IMR-90 (cell line): ENCODE measurements at regions not wholly inside any gene's neighbourhood (a gene's known extent, or its start where the extent isn't known, plus 50 kb on each side); places are given as distances from the start of the nearest gene placed in this dataset.

ENCODE experiments used
- ATAC-seq: fragments of 200-7000 bp; cut with Tn5 transposase; 2 replicates; pipeline ENCODE4 v1.9.1; 2020; ENCODE audit warnings: low read depth, mild to moderate bottlenecking, moderate library complexity
- BruUV-seq: library from RNA; stranded (reverse); fragments of 400-500 nt; replicated peaks from 2 replicates; lab custom pipeline; 2021; lab: Mats Ljungman, UMichigan
- CTCF ChIA-PET: fragments of 300-600 bp; formaldehyde crosslinking; extraction: SDS; loops from one replicate; lab custom pipeline; 2021; ENCODE audit warnings: antibody characterized with exemption; lab: Yijun Ruan, JAX
- POLR2A ChIA-PET: fragments of 300-600 bp; sonication (Branson Sonifier 250); formaldehyde crosslinking; loops from one replicate; lab custom pipeline; 2022; ENCODE audit warnings: antibody characterized with exemption; ENCODE audit not compliant: unreplicated experiment; lab: Charles Lee
- DNase-seq: peaks from one replicate; pipeline ENCODE4 v3.0.0; 2013
- H2AFZ ChIP-seq: replicated peaks from 2 replicates; pipeline ENCODE3; 2013; ENCODE audit warnings: low read length, mild to moderate bottlenecking; ENCODE audit not compliant: poor library complexity
- H2AK5ac ChIP-seq: 2 replicates; pipeline ENCODE4 v1.6.1; 2013; ENCODE audit warnings: low read depth, low read length, inconsistent platforms
- H2AK9ac ChIP-seq: replicated peaks from 2 replicates; pipeline ENCODE3; 2013; ENCODE audit warnings: mild to moderate bottlenecking, low read depth, low read length, moderate library complexity; ENCODE audit not compliant: poor library complexity
- H2BK120ac ChIP-seq: 2 replicates; pipeline ENCODE4 v1.6.1; 2013; ENCODE audit warnings: low read depth, low read length, inconsistent platforms
- H2BK15ac ChIP-seq: 3 replicates; pipeline ENCODE4 v1.6.1; 2013; ENCODE audit warnings: low read depth, low read length, inconsistent platforms
- H2BK20ac ChIP-seq: 2 replicates; pipeline ENCODE4 v1.6.1; 2013; ENCODE audit warnings: low read depth, mild to moderate bottlenecking, inconsistent platforms, low read length, moderate library complexity
- H2BK5ac ChIP-seq: 2 replicates; pipeline ENCODE4 v1.6.1; 2013; ENCODE audit warnings: mild to moderate bottlenecking, low read depth, low read length, inconsistent platforms; ENCODE audit not compliant: poor library complexity, severe bottlenecking
- H3K14ac ChIP-seq: replicated peaks from 2 replicates; pipeline ENCODE4 v1.6.1; 2013; ENCODE audit warnings: low read depth, low read length, inconsistent platforms
- H3K18ac ChIP-seq: 2 replicates; pipeline ENCODE4 v1.6.1; 2013; ENCODE audit warnings: low read depth, low read length, control low read depth
- H3K23ac ChIP-seq: 2 replicates; pipeline ENCODE4 v1.6.1; 2013; ENCODE audit warnings: low read depth, low read length, inconsistent platforms
- H3K27ac ChIP-seq: 2 replicates; pipeline ENCODE4 v1.5.1; 2013; ENCODE audit warnings: mild to moderate bottlenecking, control low read depth, low read length; ENCODE audit not compliant: insufficient read depth
- H3K27me3 ChIP-seq: 2 replicates; pipeline ENCODE4 v1.6.1; 2013; ENCODE audit warnings: low read length; ENCODE audit not compliant: control insufficient read depth, insufficient read depth
- H3K36me3 ChIP-seq: 2 replicates; pipeline ENCODE4 v1.6.1; 2013; ENCODE audit warnings: low read length, mixed read lengths; ENCODE audit not compliant: control insufficient read depth, insufficient read depth
- H3K4ac ChIP-seq: 2 replicates; pipeline ENCODE4 v1.6.1; 2013; ENCODE audit warnings: low read depth, low read length, inconsistent platforms
- H3K4me1 ChIP-seq: 2 replicates; pipeline ENCODE4 v1.6.1; 2013; ENCODE audit warnings: low read length, mixed read lengths; ENCODE audit not compliant: control insufficient read depth, insufficient read depth
- H3K4me2 ChIP-seq: 2 replicates; pipeline ENCODE4 v1.6.1; 2013; ENCODE audit warnings: low read depth, mild to moderate bottlenecking, control low read depth, low read length, moderate library complexity
- H3K4me3 ChIP-seq: 2 replicates; pipeline ENCODE4 v1.5.1; 2013; ENCODE audit warnings: low read depth, mild to moderate bottlenecking, control low read depth, low read length, moderate library complexity; ENCODE audit not compliant: insufficient read depth
- H3K56ac ChIP-seq: 2 replicates; pipeline ENCODE4 v1.6.1; 2013; ENCODE audit warnings: low read length, inconsistent platforms; ENCODE audit not compliant: insufficient read depth; ENCODE audit errors: extremely low read depth
- H3K79me1 ChIP-seq, 2 experiments: 2 replicates each; pipeline ENCODE4 v1.6.1; 2013; ENCODE audit warnings: low read length in 2 of 2, inconsistent platforms in 1 of 2, low read depth in 1 of 2
- H3K9ac ChIP-seq: 2 replicates; pipeline ENCODE4 v1.6.1; 2013; ENCODE audit warnings: low read depth, low read length, control low read depth
- H3K9me1 ChIP-seq: 2 replicates; pipeline ENCODE4 v1.6.1; 2013; ENCODE audit warnings: low read length, inconsistent platforms; ENCODE audit not compliant: insufficient read depth
- H3K9me3 ChIP-seq: 2 replicates; pipeline ENCODE4 v1.6.1; 2013; ENCODE audit warnings: low read length; ENCODE audit not compliant: control insufficient read depth, insufficient read depth
- H4K20me1 ChIP-seq: 2 replicates; pipeline ENCODE4 v1.6.1; 2013; ENCODE audit warnings: low read length, inconsistent platforms; ENCODE audit not compliant: insufficient read depth
- H4K5ac ChIP-seq: 2 replicates; pipeline ENCODE4 v1.6.1; 2013; ENCODE audit warnings: mild to moderate bottlenecking, low read depth, low read length, control low read depth
- H4K8ac ChIP-seq, 2 experiments: 2 replicates each; pipeline ENCODE4 v1.6.1; 2013; ENCODE audit warnings: low read depth in 2 of 2, low read length in 2 of 2, control low read depth in 1 of 2, inconsistent platforms in 1 of 2
- H4K91ac ChIP-seq: 2 replicates; pipeline ENCODE4 v1.6.1; 2013; ENCODE audit warnings: low read depth, low read length, inconsistent platforms; ENCODE audit not compliant: insufficient read depth
- BHLHE40 ChIP-seq: fragments of 150-350 bp; IDR thresholded peaks from 2 replicates; pipeline ENCODE4 v1.6.1; 2016; ENCODE audit warnings: mild to moderate bottlenecking, low read depth, low read length
- ELK1 ChIP-seq: fragments of 150-350 bp; IDR thresholded peaks from 2 replicates; pipeline ENCODE4 v1.6.1; 2016; ENCODE audit warnings: low read depth, mild to moderate bottlenecking, low read length, moderate library complexity, borderline replicate concordance
- WGBS, 2 experiments: methylation state at CpG; one replicate each; pipeline versions ENCODE4 v1.1.5 to v1.1.7; 2013; ENCODE audit warnings: missing lambda C conversion rate in 2 of 2; ENCODE audit not compliant: insufficient read length in 1 of 2; ENCODE audit errors: extremely low coverage in 2 of 2; 5-methylcytosine and 5-hydroxymethylcytosine counted together
- dilution Hi-C: fragments of 300-500 bp; cut with HindIII; formaldehyde crosslinking; loops from one replicate; pipeline ENCODE4 v1.14.3; 2018; ENCODE audit warnings: low sequenced_read_pairs; ENCODE audit not compliant: unreplicated experiment
- in situ Hi-C: fragments of 300-500 bp; cut with MboI; formaldehyde crosslinking; loops from 3 replicates; pipeline ENCODE4 v1.14.3; 2019; ENCODE audit warnings: low sequenced_read_pairs, inconsistent platforms, mixed read lengths
- intact Hi-C: fragments of 100-400 bp; cut with micrococcal nuclease; formaldehyde crosslinking; loops from 2 replicates; pipeline ENCODE4 v1.10.0; 2022

GRCh38 chr1:200336101-200336845 lies 73.6 kb downstream of the ZNF281 start:
- in situ Hi-C loops (no loop called here), intact Hi-C loops (loop anchor here (1.0 kb wide), 1 partner anchor 80 kb away; no protein-coding TSS in a partner anchor), dilution Hi-C loops (no loop called here)
- Histone ChIP-seq H3K9me3 (no peaks in the 10 kb centered on the region), H2AK9ac (no peak overlapping the region), H3K79me1 (no peaks in the 10 kb centered on the region), H3K4me3 (no peak overlapping the region), H3K4me2 (peak overlapping the region; percentile 21; the same call in 1 of the 2 replicates), H3K9me1 (peaks cover 3% of the 10 kb centered on the region), H2AK5ac (no peak overlapping the region), H2AFZ (no peak overlapping the region), H4K20me1 (no peaks in the 10 kb centered on the region), H4K5ac (peak overlapping the region; percentile 80; the same call in 1 of the 2 replicates), H3K56ac (no peak overlapping the region), H3K23ac (peak overlapping the region; percentile 83; the same call in 1 of the 2 replicates), H3K14ac (peak overlapping the region; percentile 66; the same call in 1 of the 2 replicates), H2BK5ac (peak overlapping the region; percentile 76), H3K4me1 (peaks cover 20% of the 10 kb centered on the region), H3K9ac (no peak overlapping the region; the same call in 1 of the 2 replicates), H2BK15ac (no peak overlapping the region; the same call in 2 of the 3 replicates), H4K91ac (no peak overlapping the region; the same call in 1 of the 2 replicates), H4K8ac (peak overlapping the region; percentile 46 to 63; a peak in 2 of 4 replicates), H2BK120ac (peak overlapping the region; percentile 84), H3K27me3 (no peaks in the 10 kb centered on the region), H2BK20ac (peak overlapping the region; percentile 81; the same call in 1 of the 2 replicates), H3K18ac (peak overlapping the region; percentile 95; the same call in 1 of the 2 replicates), H3K4ac (peak overlapping the region; percentile 32; the same call in 1 of the 2 replicates), H3K36me3 (no peaks in the 10 kb centered on the region), H3K27ac (no peak overlapping the region)
- no CpG with 5 or more reads among the region's 4 CpGs for WGBS, 2 experiments
- TF ChIP-seq BHLHE40 = peak; percentile 6; the same call in 1 of the 2 replicates
- no peak for TF ChIP-seq ELK1
- ATAC-seq (peak; percentile 74), DNase-seq (peak; percentile 70)
- no TSS peak for BruUV-seq
- CTCF ChIA-PET = no interaction called here
- POLR2A ChIA-PET = no interaction called here
